Nephron progenitor cell (in vitro differentiated cells): ENCODE measurements at regions not wholly inside any gene's neighbourhood (a gene's known extent, or its start where the extent isn't known, plus 50 kb on each side); places are given as distances from the start of the nearest gene placed in this dataset.

Source experiments
- DNase-seq: peaks from one replicate; pipeline ENCODE4 v3.0.0; 2021
- H3K27ac Mint-ChIP-seq: 2 replicates; pipeline ENCODE4 v1.8.0; 2021; ENCODE audit warnings: mild to moderate bottlenecking, moderate library complexity, mixed read lengths
- H3K27me3 Mint-ChIP-seq: 2 replicates; pipeline ENCODE4 v1.8.0; 2021; ENCODE audit warnings: mild to moderate bottlenecking, low read depth, mixed read lengths; ENCODE audit not compliant: poor library complexity
- H3K36me3 Mint-ChIP-seq: 2 replicates; pipeline ENCODE4 v1.8.0; 2021; ENCODE audit warnings: low read depth, mixed read lengths
- H3K4me1 Mint-ChIP-seq: 2 replicates; pipeline ENCODE4 v1.8.0; 2021; ENCODE audit warnings: mixed read lengths
- H3K4me3 Mint-ChIP-seq: 2 replicates; pipeline ENCODE4 v1.8.0; 2021; ENCODE audit warnings: mild to moderate bottlenecking, moderate library complexity, mixed read lengths
- H3K9me3 Mint-ChIP-seq: 2 replicates; pipeline ENCODE4 v1.8.0; 2021; ENCODE audit warnings: mild to moderate bottlenecking, moderate library complexity, mixed read lengths
- CTCF ChIP-seq: fragments of 200-600 bp; sonication (generic); IDR thresholded peaks from 2 replicates; pipeline ENCODE4 v1.5.0; 2021; ENCODE audit warnings: antibody characterized with exemption

DNA sequence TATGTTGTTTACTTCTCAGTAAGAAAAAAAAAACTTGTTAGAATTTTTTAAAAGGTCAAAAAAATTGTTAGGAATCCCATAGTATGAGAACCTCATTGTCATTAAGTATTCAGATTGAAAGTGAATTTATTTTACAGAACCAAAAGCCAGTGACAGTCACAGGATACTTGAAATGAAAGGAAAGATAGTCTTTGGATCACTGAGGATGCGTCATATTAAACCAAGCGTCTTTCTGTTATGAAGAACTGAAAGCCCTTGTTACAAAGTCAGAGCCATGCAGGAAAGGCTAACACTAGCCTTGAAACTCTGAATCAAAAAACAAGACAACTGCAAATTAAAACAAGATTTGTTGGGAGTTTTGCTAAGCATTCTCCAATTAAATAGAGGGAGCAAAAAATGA is 1348.0 kb upstream of the SLC10A2 start:
- no peaks in the 10 kb centered on the region for H3K9me3 Mint-ChIP-seq
- TF ChIP-seq CTCF: no peak

DNA sequence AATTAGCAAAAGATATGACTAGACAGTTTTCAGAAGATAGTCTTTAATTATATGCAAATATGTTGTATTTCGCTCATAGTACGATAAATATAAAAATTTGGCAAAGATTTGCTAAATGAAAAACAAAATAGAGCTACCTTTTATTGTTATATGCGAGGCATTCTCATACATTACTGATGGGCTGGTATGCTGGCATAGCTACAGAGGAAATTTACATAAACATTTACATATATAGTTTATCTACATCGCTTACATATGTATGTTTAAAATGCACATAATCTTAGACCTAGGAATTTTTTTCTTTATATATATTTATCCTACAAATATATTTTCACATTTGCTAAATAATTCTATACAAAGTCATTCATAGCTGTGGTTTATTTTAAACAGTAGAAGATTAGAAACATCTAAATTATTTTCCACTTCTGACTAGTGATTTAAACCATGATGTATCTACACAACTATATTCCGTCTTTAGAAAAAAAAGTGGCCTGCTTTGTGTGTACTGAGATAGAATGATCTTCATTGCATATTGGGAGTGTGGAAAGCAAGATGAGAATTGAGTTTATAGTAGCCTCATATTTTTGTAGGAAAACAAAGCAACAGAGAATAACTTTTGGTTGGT is 1345.0 kb upstream of the SLC10A2 start:
- no peak overlapping the region for H3K27ac Mint-ChIP-seq
- TF ChIP-seq CTCF: no peak
- H3K4me3 Mint-ChIP-seq: no peak overlapping the region
- no peaks in the 10 kb centered on the region for H3K36me3 Mint-ChIP-seq
- no peaks in the 10 kb centered on the region for H3K27me3 Mint-ChIP-seq
- DNase-seq: no peak
- peaks cover 11% of the 10 kb centered on the region for H3K4me1 Mint-ChIP-seq
- H3K9me3 Mint-ChIP-seq: no peaks in the 10 kb centered on the region

More for the DNA sequence above, 1348.0 kb upstream of the SLC10A2 start:
- no peaks in the 10 kb centered on the region for H3K27me3 Mint-ChIP-seq
- DNase-seq: no peak
- no peak overlapping the region for H3K27ac Mint-ChIP-seq
- H3K4me1 Mint-ChIP-seq: peaks cover 18% of the 10 kb centered on the region
- no peak overlapping the region for H3K4me3 Mint-ChIP-seq
- H3K36me3 Mint-ChIP-seq: no peaks in the 10 kb centered on the region

DNA sequence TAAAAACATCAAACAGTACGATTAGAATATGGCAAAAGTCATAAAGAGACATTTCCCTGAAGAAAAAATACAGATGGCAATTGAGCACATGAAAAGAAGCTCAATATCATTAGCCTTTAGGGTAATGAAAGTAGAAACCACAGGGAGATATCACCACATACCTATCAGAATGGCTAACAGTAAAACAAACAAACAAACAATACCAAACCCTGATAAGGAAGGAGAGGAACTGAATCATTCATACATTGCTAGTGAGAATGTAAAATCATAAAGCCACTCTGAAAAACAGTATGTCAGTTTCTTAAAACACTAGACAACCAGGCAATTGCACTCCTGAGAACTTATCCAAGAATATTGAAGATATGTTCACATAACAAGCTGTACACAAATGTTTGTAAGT is 1342.5 kb upstream of the SLC10A2 start:
- Mint-ChIP-seq H3K36me3 (no peaks in the 10 kb centered on the region), H3K4me1 (no peaks in the 10 kb centered on the region), H3K27me3 (no peaks in the 10 kb centered on the region), H3K27ac (no peak overlapping the region), H3K9me3 (no peaks in the 10 kb centered on the region), H3K4me3 (no peak overlapping the region)
- no peak for DNase-seq
- no peak for TF ChIP-seq CTCF

DNA sequence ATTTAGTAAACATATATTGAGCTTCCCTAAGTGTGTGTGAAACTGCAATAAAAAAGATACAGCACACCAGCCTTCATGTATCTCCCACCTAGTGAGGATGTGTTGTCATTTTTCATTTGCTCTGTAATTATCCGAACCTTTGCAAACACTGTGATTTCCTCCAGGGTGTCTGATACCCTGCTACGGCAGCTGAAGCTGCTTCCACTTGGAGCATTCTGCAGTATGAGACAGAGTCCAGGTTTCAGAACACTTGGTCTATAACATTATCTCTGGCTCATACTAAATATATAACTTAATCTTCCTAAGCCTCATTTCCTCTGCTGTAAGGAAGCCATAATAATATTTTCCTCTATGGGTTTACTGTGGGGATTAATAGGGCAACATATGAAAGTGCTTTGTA is 1338.1 kb upstream of the SLC10A2 start:
- no peak for DNase-seq
- TF ChIP-seq CTCF: no peak
- no peaks in the 10 kb centered on the region for H3K36me3 Mint-ChIP-seq
- no peak overlapping the region for H3K27ac Mint-ChIP-seq
- H3K4me3 Mint-ChIP-seq: no peak overlapping the region
- no peaks in the 10 kb centered on the region for H3K4me1 Mint-ChIP-seq
- H3K9me3 Mint-ChIP-seq: no peaks in the 10 kb centered on the region
- no peaks in the 10 kb centered on the region for H3K27me3 Mint-ChIP-seq

DNA sequence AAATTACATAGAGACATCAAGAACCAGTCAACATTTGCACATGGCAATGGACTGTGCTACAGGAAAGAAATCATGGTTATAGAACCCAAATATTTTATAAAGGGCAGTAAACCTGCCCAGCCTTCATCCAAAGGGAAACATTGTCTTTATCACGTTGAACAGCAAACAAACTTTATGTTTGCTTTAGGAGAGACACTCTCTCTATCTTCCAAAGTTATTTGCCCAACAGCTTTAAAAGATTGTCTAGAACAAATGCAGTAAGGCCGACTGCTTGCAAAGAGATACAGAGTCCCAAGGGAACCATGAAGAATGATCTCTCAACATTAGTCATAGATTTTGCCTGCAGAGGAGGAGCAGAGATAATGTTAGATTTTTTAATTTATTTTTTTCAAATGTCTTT is 1323.5 kb upstream of the SLC10A2 start:
- Mint-ChIP-seq H3K4me3 (no peak overlapping the region), H3K9me3 (peaks cover 18% of the 10 kb centered on the region), H3K36me3 (peaks cover 5% of the 10 kb centered on the region), H3K27me3 (no peaks in the 10 kb centered on the region), H3K27ac (no peak overlapping the region), H3K4me1 (no peaks in the 10 kb centered on the region)
- no peak for DNase-seq
- no peak for TF ChIP-seq CTCF

DNA sequence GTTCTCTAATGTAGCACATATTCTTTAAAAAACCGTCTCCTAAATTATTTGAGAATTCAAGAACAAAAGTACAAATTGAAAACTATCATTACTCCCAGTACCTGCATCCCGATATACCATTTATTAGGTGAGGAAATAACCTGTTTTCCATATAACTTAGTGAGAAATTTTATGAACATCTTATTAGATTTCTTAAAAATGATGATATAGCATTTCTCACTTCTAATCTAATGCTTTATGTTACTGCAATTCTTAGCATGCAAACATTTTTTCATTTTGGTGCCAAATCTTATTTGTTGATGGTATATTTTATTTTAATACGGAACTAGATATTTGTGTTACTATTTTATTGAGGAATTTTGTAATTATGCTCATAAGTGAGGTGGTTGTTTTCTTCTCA is 1321.3 kb upstream of the SLC10A2 start:
- Mint-ChIP-seq H3K4me1 (no peaks in the 10 kb centered on the region), H3K27me3 (no peaks in the 10 kb centered on the region), H3K36me3 (peaks cover 5% of the 10 kb centered on the region), H3K27ac (no peak overlapping the region), H3K4me3 (no peak overlapping the region), H3K9me3 (peaks cover 18% of the 10 kb centered on the region)
- TF ChIP-seq CTCF: no peak
- DNase-seq: no peak
